Peyer's patch (tissue), 4 donors: ENCODE measurements at regions not wholly inside any gene's neighbourhood (a gene's known extent, or its start where the extent isn't known, plus 50 kb on each side); places are given as distances from the start of the nearest gene placed in this dataset.
A peak's percentile ranks its signal among the peaks of the same experiment; 100 is the strongest.

Experiments used
- DNase-seq, 3 donors: peaks; one replicate each; pipeline ENCODE4 v3.0.0-alpha.2; 2017 to 2019
- H3K27ac ChIP-seq, 4 donors: fragments of 200-600 bp; sonication (generic); one replicate each; pipeline ENCODE4 v1.5.1; 2016 to 2019
- H3K27me3 ChIP-seq, 2 donors: fragments of 200-600 bp; sonication (generic); one replicate each; pipeline ENCODE4 v1.5.1; 2019
- H3K36me3 ChIP-seq, 3 donors: fragments of 200-600 bp; sonication (generic); one replicate each; pipeline ENCODE4 v1.5.1; 2016 to 2019
- H3K4me1 ChIP-seq, 4 donors: fragments of 200-600 bp; sonication (generic); one replicate each; pipeline ENCODE4 v1.5.1; 2016 to 2019
- H3K4me3 ChIP-seq, 4 donors: fragments of 200-600 bp; sonication (generic); 1 replicate in 3 of 4; 2 replicates in 1 of 4; pipeline ENCODE4 v1.5.1; 2016 to 2019; ENCODE audit warnings: mild to moderate bottlenecking in 1 of 4
- H3K9me3 ChIP-seq, 4 donors: fragments of 200-600 bp; sonication (generic); one replicate each; pipeline ENCODE4 v1.5.1; 2016 to 2019; ENCODE audit warnings: mild to moderate bottlenecking in 1 of 4
- POLR2A ChIP-seq, 2 donors: fragments of 450-650 bp; IDR thresholded peaks; one replicate each; pipeline ENCODE4 v1.5.1; 2017; ENCODE audit warnings: antibody characterized with exemption in 2 of 2, mild to moderate bottlenecking in 2 of 2, moderate library complexity in 2 of 2
- TF ChIP-seq, protein P1 (sequence below), 6 experiments: fragments of 450-650 bp in 4 of 6; fragments of 200-600 bp in 2 of 6; sonication (generic) in 1 of 6; IDR thresholded peaks; one replicate each; pipeline ENCODE4 v1.5.1; 2017 to 2019; ENCODE audit warnings: antibody characterized with exemption in 6 of 6, mild to moderate bottlenecking in 3 of 6, moderate library complexity in 1 of 6

DNA sequence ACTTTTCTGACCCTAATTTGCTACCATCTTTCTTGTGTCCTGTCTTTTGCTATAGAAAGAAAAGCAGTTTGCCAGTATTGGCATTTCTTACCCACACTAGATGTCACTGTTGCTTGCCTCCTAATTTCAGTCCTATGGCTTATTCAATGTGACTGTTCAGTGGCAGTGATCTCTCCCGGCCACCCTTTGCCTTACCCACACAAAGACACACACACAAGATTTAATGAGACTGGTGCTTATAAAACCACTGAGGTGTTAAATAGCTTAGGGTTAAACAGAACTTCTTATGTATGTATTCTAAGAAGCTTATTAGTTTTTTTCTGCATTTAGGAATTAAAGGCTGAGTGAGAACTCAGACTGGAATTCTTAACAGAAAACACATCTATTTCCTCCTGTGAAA is 233.6 kb upstream of the ASCC3 start:
- peak in 1 of 3 donors; percentile 51 for DNase-seq
- Histone ChIP-seq H3K4me3 (no peak overlapping the region), H3K27ac (no peak overlapping the region), H3K9me3 (no peaks in the 10 kb centered on the region), H3K36me3 (no peaks in the 10 kb centered on the region), H3K4me1 (no peaks in the 10 kb centered on the region), H3K27me3 (no peaks in the 10 kb centered on the region)
- TF ChIP-seq POLR2A (IDR thresholded peaks at IDR 0.05) = no peak
- TF ChIP-seq, protein P1, sequence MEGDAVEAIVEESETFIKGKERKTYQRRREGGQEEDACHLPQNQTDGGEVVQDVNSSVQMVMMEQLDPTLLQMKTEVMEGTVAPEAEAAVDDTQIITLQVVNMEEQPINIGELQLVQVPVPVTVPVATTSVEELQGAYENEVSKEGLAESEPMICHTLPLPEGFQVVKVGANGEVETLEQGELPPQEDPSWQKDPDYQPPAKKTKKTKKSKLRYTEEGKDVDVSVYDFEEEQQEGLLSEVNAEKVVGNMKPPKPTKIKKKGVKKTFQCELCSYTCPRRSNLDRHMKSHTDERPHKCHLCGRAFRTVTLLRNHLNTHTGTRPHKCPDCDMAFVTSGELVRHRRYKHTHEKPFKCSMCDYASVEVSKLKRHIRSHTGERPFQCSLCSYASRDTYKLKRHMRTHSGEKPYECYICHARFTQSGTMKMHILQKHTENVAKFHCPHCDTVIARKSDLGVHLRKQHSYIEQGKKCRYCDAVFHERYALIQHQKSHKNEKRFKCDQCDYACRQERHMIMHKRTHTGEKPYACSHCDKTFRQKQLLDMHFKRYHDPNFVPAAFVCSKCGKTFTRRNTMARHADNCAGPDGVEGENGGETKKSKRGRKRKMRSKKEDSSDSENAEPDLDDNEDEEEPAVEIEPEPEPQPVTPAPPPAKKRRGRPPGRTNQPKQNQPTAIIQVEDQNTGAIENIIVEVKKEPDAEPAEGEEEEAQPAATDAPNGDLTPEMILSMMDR (IDR thresholded peaks at IDR 0.05) = peak in 4 of 6 experiments; percentile 24 to 77 (median 67)

DNA sequence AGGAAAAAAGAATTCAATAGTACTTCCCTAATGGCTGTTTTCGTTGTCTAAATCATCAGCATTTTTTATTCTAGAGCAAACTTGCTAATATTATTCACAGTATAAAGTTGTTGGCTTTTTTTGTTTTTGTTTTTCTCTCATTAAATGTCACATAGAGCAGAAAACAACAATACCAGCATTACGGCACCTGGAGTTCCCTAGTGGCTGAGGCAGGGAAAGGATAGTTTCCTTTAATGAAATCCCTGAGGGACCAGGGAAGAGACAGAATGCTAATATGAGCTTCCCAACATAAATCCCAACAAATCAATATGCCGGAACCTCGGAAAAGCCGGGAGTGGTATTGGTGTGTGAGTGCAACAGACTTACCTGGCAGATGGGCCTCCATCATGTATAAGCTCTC is 235.2 kb upstream of the ASCC3 start:
- TF ChIP-seq, protein P1 (IDR thresholded peaks at IDR 0.05) = no peak
- no peak for TF ChIP-seq POLR2A (IDR thresholded peaks at IDR 0.05)
- Histone ChIP-seq H3K4me1 (no peaks in the 10 kb centered on the region), H3K27me3 (no peaks in the 10 kb centered on the region), H3K27ac (no peak overlapping the region), H3K9me3 (no peaks in the 10 kb centered on the region), H3K4me3 (no peak overlapping the region), H3K36me3 (no peaks in the 10 kb centered on the region)
- no peak for DNase-seq

DNA sequence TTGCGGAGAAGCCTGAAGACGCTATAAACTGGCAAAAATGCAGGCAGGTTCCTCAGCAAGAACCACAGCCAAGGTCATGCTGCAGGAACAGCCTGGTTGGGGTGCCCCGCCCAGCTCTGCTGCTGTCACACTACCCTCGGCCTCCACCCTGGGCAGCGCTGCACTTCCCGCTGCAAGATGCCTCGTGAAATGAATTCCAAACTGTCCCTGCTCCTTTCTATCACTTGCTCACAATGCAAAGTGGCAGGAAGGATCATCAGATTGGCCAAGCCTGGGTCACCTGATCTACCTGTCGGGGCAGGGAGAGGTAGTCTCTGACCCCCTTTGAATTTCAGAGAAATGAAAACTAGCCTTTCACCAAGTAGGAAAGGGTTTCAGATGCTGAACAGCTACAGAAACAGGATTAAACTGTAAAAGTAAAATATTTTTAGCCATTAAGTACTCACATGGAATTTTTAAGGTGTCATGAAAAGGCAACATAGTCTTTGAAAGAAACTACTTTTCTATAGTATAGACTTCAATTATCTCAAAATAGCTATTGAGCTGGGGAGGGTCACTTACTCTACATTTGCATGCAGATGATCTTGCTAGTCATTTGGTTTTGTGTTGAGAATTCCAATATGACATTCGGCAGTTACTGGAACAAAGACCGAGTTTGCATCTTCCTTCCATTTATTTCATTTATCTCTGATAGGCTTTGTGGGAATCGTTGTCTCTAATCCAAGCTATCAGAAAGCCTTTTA is 236.4 kb upstream of the ASCC3 start:
- DNase-seq = peak in 1 of 3 donors; percentile 52
- no peaks in the 10 kb centered on the region for H3K36me3 ChIP-seq

DNA sequence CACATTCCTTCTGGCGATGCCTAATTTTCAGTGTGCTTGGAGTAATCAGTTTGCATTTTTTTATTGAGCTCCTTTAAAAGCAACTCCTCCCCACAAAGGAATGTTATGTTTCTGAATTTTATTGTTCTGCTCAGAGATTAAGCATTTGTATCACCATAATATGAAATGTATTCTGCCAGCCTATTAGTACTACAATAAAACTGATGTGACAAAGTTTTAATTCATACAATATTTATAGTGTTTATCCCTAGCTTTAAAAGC is 236.9 kb upstream of the ASCC3 start:
- Histone ChIP-seq H3K4me1 (no peaks in the 10 kb centered on the region), H3K27ac (no peak overlapping the region), H3K36me3 (no peaks in the 10 kb centered on the region), H3K4me3 (no peak overlapping the region), H3K27me3 (no peaks in the 10 kb centered on the region), H3K9me3 (no peaks in the 10 kb centered on the region)
- no peak for TF ChIP-seq POLR2A (IDR thresholded peaks at IDR 0.05)
- TF ChIP-seq, protein P1 (IDR thresholded peaks at IDR 0.05) = no peak
- DNase-seq = no peak

More for the DNA sequence above, 236.4 kb upstream of the ASCC3 start:
- Histone ChIP-seq H3K9me3 (no peaks in the 10 kb centered on the region), H3K4me3 (no peak overlapping the region), H3K4me1 (no peaks in the 10 kb centered on the region), H3K27ac (no peak overlapping the region), H3K27me3 (no peaks in the 10 kb centered on the region)
- TF ChIP-seq, protein P1 (IDR thresholded peaks at IDR 0.05) = peak in 1 of 6 experiments; percentile 9
- TF ChIP-seq POLR2A (IDR thresholded peaks at IDR 0.05) = no peak

DNA sequence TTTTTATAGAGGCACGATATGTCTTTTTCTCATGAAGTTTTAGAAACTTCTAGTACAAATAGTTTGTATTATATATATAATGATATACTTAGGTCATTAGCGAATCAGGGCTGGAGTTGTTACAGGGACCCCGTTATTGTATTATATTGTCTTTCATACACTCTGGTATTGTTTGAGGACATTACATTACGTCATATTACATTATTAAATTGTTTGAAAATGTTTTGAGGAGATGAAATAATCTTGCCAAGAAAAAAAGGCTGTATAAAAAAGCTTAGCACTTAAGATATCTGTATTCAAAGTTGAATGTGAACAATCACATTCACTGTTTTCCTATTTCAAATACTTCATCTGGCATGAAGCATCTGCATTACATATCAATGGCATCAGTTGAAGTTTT is 239.6 kb upstream of the ASCC3 start:
- no peak for DNase-seq
- H3K36me3 ChIP-seq = no peaks in the 10 kb centered on the region
- H3K4me3 ChIP-seq = no peak overlapping the region
- H3K27ac ChIP-seq = no peak overlapping the region
- no peaks in the 10 kb centered on the region for H3K4me1 ChIP-seq
- no peak for TF ChIP-seq POLR2A (IDR thresholded peaks at IDR 0.05)
- TF ChIP-seq, protein P1 (IDR thresholded peaks at IDR 0.05) = no peak
- H3K27me3 ChIP-seq = no peaks in the 10 kb centered on the region
- H3K9me3 ChIP-seq = no peaks in the 10 kb centered on the region
